ENCODE measurements at regions not wholly inside any gene's neighbourhood (a gene's known extent, or its start where the extent isn't known, plus 50 kb on each side); places are given as distances from the start of the nearest gene placed in this dataset.

DNA sequence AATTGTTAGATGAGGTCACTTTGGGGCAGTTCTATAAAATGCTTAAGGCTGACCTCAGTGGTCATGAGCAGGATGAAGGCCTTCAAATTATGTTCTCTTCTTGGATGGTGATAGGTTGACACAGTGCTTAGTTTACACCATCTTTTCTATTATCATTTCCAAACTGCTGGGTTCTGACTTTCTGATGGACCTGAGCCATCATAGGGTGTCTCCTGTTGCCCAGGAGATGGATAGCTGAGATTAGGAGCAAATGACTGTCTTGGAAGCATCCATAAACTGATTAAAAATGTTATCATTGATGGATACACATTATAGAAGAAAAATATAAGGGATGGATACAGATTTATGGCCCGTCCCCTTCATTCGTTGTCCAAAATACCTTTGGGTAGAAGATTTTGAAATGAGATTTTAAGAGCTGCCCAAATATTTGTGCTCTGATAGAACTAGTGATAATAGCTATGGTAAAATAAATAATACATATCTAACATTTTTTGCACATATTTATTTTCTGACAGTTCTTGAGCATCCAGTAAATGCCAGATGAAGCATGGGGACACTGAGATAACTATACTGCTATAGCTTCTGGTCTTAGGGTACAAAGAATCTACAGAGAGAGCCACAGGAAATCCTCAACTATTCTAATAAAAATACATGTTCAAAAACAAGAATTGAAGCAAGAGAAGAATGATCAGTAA lies 839.4 kb upstream of the LCORL start:
- no peak overlapping the region for H3K27ac ChIP-seq
- TF ChIP-seq POLR2A (IDR thresholded peaks at IDR 0.05): no peak
- TF ChIP-seq, protein P1, sequence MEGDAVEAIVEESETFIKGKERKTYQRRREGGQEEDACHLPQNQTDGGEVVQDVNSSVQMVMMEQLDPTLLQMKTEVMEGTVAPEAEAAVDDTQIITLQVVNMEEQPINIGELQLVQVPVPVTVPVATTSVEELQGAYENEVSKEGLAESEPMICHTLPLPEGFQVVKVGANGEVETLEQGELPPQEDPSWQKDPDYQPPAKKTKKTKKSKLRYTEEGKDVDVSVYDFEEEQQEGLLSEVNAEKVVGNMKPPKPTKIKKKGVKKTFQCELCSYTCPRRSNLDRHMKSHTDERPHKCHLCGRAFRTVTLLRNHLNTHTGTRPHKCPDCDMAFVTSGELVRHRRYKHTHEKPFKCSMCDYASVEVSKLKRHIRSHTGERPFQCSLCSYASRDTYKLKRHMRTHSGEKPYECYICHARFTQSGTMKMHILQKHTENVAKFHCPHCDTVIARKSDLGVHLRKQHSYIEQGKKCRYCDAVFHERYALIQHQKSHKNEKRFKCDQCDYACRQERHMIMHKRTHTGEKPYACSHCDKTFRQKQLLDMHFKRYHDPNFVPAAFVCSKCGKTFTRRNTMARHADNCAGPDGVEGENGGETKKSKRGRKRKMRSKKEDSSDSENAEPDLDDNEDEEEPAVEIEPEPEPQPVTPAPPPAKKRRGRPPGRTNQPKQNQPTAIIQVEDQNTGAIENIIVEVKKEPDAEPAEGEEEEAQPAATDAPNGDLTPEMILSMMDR (IDR thresholded peaks at IDR 0.05): no peak
- DNase-seq: no peak
- H3K4me1 ChIP-seq (replicated peaks in 1 of 2): no peaks in the 10 kb centered on the region
- H3K4me3 ChIP-seq: no peak overlapping the region
- WGBS, 4 donors: 70 to 86% (median 78%) methylated on average over 2 of the region's 2 CpGs
- H3K9me3 ChIP-seq (replicated peaks in 1 of 3): no peaks in the 10 kb centered on the region
- intact Hi-C loops (cut with DNase I): no loop called here
- no peaks in the 10 kb centered on the region for H3K36me3 ChIP-seq (replicated peaks in 1 of 2)
- H3K27me3 ChIP-seq: no peaks in the 10 kb centered on the region

DNA sequence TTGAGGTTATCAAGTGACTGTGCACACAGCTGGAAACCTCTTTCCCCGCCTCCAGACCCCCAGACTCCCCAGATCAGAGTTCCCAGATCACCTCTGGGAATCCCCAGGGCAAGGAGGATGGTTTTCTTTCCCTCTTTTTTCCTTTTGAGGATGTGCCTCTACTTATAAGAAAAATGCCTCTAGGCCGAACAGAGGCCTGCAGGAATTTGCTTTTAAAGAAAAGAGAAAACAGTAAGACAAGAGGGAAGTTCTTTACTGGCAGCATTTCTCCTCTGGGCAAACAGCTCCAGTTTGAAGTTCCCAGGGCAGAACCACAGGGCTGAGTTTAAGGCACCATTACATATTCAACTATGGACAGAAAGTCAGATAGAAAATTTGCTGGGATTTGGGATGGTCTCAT lies 837.9 kb upstream of the LCORL start:
- Histone ChIP-seq H3K27ac (no peak overlapping the region), H3K9me3 (replicated peaks in 1 of 3) (no peaks in the 10 kb centered on the region), H3K27me3 (no peaks in the 10 kb centered on the region), H3K36me3 (replicated peaks in 1 of 2) (no peaks in the 10 kb centered on the region), H3K4me1 (replicated peaks in 1 of 2) (no peaks in the 10 kb centered on the region), H3K4me3 (no peak overlapping the region)
- no peak for DNase-seq
- no peak for TF ChIP-seq POLR2A (IDR thresholded peaks at IDR 0.05)
- TF ChIP-seq, protein P1 (IDR thresholded peaks at IDR 0.05): no peak
- intact Hi-C loops (cut with DNase I): no loop called here
- WGBS, 4 donors: 72 to 92% (median 78%) methylated on average over 2 of the region's 2 CpGs

DNA sequence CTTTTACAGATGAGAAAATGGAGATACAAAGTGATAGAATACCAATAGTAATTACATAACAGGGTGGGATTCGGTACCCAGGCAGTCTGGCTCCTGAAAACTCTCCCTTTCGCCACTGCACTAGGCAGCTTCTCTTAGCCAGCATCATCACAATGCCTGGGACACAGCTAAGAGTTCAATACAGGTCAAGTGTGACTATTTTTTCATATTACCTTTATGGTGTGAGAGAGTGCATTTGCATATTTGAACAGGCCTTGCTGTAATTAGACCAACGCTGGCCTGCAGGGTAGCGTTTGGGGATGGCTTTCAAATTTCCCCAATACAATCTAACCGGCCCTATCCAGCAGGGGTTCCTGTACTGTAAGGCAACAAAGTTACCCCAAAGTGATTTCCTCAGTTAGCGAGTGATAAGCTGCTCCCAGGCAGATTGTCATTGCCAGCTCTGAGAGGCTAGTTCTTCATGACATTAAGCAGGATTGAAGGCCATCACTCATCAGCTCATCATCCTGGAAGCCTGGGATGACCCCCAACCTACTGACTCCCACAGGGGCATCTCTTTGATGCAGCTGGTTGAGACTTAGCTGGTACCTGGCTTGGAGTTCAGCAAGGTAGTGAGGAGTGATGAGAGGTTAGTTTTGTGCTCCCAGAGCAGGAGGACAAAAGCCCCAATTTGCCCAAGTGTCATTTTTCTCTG lies 836.8 kb upstream of the LCORL start:
- TF ChIP-seq POLR2A (IDR thresholded peaks at IDR 0.05): no peak
- TF ChIP-seq, protein P1 (IDR thresholded peaks at IDR 0.05): no peak
- intact Hi-C loops (cut with DNase I): no loop called here
- WGBS, 4 donors: 90 to 93% (median 92%) methylated on average over 6 of the region's 6 CpGs

DNA sequence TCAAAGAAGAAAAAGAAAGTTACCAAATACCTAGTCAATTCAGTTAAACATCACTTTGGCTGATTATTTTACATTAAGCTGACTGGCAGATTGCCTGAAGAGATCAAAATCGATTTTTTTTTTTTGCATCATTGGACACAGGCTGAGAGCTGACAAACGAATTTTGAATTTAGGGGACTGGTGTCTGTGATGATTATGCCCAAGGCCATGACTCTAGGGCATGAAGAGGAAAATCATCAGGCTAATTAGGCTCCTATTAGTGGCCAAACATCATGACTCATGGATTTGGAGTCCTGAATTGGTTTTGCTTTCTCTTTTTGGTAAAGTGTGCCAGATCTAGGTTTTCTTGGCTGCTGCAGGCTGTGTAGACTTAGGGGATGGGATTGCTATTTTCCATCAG lies 829.3 kb upstream of the LCORL start:
- 20 to 35% (median 29%) methylated on average over 2 of the region's 2 CpGs for WGBS, 4 donors
- H3K27me3 ChIP-seq: no peaks in the 10 kb centered on the region
- H3K36me3 ChIP-seq (replicated peaks in 1 of 2): no peaks in the 10 kb centered on the region
- no peaks in the 10 kb centered on the region for H3K4me1 ChIP-seq (replicated peaks in 1 of 2)
- no peaks in the 10 kb centered on the region for H3K9me3 ChIP-seq (replicated peaks in 1 of 3)
- DNase-seq: no peak
- no peak overlapping the region for H3K4me3 ChIP-seq
- TF ChIP-seq, protein P1 (IDR thresholded peaks at IDR 0.05): no peak
- TF ChIP-seq POLR2A (IDR thresholded peaks at IDR 0.05): no peak
- H3K27ac ChIP-seq: no peak overlapping the region
- intact Hi-C loops (cut with DNase I): no loop called here

More for the DNA sequence above, 836.8 kb upstream of the LCORL start:
- Histone ChIP-seq H3K4me1 (replicated peaks in 1 of 2) (no peaks in the 10 kb centered on the region), H3K36me3 (replicated peaks in 1 of 2) (no peaks in the 10 kb centered on the region), H3K27me3 (no peaks in the 10 kb centered on the region), H3K9me3 (replicated peaks in 1 of 3) (no peaks in the 10 kb centered on the region), H3K27ac (no peak overlapping the region), H3K4me3 (no peak overlapping the region)
- no peak for DNase-seq

Data from adrenal gland (tissue), 9 donors.